SK-N-SH (cell line): ENCODE measurements at regions not wholly inside any gene's neighbourhood (a gene's known extent, or its start where the extent isn't known, plus 50 kb on each side); places are given as distances from the start of the nearest gene placed in this dataset.

Experiments used
- CTCF ChIA-PET: fragments of 300-600, 350-600 bp; formaldehyde crosslinking; extraction: SDS; loops from one replicate; lab custom pipeline; 2021; lab: Yijun Ruan, JAX
- POLR2A ChIA-PET: fragments of 350-600 bp; sonication (Branson Sonifier 250); formaldehyde crosslinking; extraction: SDS; loops from one replicate; lab custom pipeline; 2020; ENCODE audit warnings: antibody characterized with exemption, inconsistent platforms; lab: Yijun Ruan, JAX
- DNase-seq: peaks from one replicate; pipeline ENCODE4 v3.0.0; 2012
- H2AFZ ChIP-seq: fragments of 200-600 bp; sonication (generic); 2 replicates; pipeline ENCODE4 v1.8.1; 2016; ENCODE audit warnings: antibody characterized with exemption, mild to moderate bottlenecking, low read depth
- H3F3A ChIP-seq: fragments of 200-600 bp; sonication (generic); replicated peaks from 2 replicates; pipeline ENCODE3; 2016; ENCODE audit warnings: antibody characterized with exemption, mild to moderate bottlenecking; ENCODE audit not compliant: insufficient read depth
- H3K27ac ChIP-seq, 2 experiments: fragments of 200-500 bp in 1 of 2; fragments of 200-600 bp in 1 of 2; sonication (Bioruptor generic) in 1 of 2; sonication (generic), shearing (Covaris generic) in 1 of 2; 2 replicates each; pipeline versions ENCODE4 v1.5.1 to v1.6.1; 2014 to 2016; ENCODE audit warnings: low read depth in 2 of 2, inconsistent platforms in 1 of 2, low read length in 1 of 2, mild to moderate bottlenecking in 1 of 2, mixed read lengths in 1 of 2
- H3K27me3 ChIP-seq: fragments of 200-600 bp; sonication (generic), shearing (Covaris generic); 2 replicates; pipeline ENCODE4 v1.6.1; 2016; ENCODE audit warnings: mixed run types; ENCODE audit not compliant: insufficient read depth
- H3K36me3 ChIP-seq, 2 experiments: fragments of 200-500 bp in 1 of 2; fragments of 200-600 bp in 1 of 2; sonication (Bioruptor generic) in 1 of 2; sonication (generic) in 1 of 2; replicated peaks in 1 of 2; 2 replicates each; pipeline versions ENCODE3 to v1.5.1; 2014 to 2016; ENCODE audit warnings: low read length in 1 of 2, mild to moderate bottlenecking in 1 of 2; ENCODE audit not compliant: insufficient read depth in 2 of 2, control insufficient read depth in 1 of 2
- H3K4me1 ChIP-seq, 2 experiments: fragments of 200-500 bp in 1 of 2; fragments of 200-600 bp in 1 of 2; sonication (Bioruptor generic) in 1 of 2; sonication (generic), shearing (Covaris generic) in 1 of 2; 2 replicates each; pipeline versions ENCODE4 v1.5.1 to v1.6.1; 2014 to 2016; ENCODE audit warnings: low read depth in 1 of 2, low read length in 1 of 2, mixed run types in 1 of 2; ENCODE audit not compliant: insufficient read depth in 2 of 2, control insufficient read depth in 1 of 2
- H3K4me2 ChIP-seq: fragments of 200-600 bp; sonication (generic), shearing (Covaris generic); 2 replicates; pipeline ENCODE4 v1.6.1; 2017; ENCODE audit warnings: mixed run types
- H3K4me3 ChIP-seq, 2 experiments: fragments of 200-500 bp in 1 of 2; fragments of 200-600 bp in 1 of 2; sonication (Bioruptor generic) in 1 of 2; sonication (generic), shearing (Covaris generic) in 1 of 2; 2 replicates each; pipeline versions ENCODE4 v1.5.1 to v1.8.1; 2014 to 2016; ENCODE audit warnings: low read depth in 2 of 2, inconsistent platforms in 1 of 2, low read length in 1 of 2, mild to moderate bottlenecking in 1 of 2, mixed read lengths in 1 of 2, moderate library complexity in 1 of 2
- H3K79me2 ChIP-seq: fragments of 200-600 bp; sonication (generic); 2 replicates; pipeline ENCODE4 v1.8.1; 2017; ENCODE audit warnings: mild to moderate bottlenecking; ENCODE audit not compliant: insufficient read depth
- H3K9ac ChIP-seq: fragments of 200-600 bp; sonication (generic); 2 replicates; pipeline ENCODE4 v1.6.1; 2017; ENCODE audit warnings: mixed run types
- H3K9me2 ChIP-seq: fragments of 200-600 bp; sonication (generic); 2 replicates; pipeline ENCODE4 v1.6.1; 2017; ENCODE audit warnings: mixed run types
- H3K9me3 ChIP-seq: fragments of 200-600 bp; sonication (generic); 2 replicates; pipeline ENCODE4 v1.6.1; 2017; ENCODE audit warnings: mixed run types, mild to moderate bottlenecking, moderate library complexity
- H4K20me1 ChIP-seq: fragments of 200-600 bp; sonication (generic); 2 replicates; pipeline ENCODE4 v1.6.1; 2017; ENCODE audit warnings: mild to moderate bottlenecking, mixed run types; ENCODE audit not compliant: insufficient read depth
- CHD2 ChIP-seq: fragments of 150-350 bp; IDR thresholded peaks from 2 replicates; pipeline ENCODE4 v1.6.1; 2018; ENCODE audit warnings: low read length; ENCODE audit not compliant: partially characterized antibody
- EP300 ChIP-seq, 2 experiments: IDR thresholded peaks; 2 replicates each; pipeline versions ENCODE4 v1.4.0 to v1.6.1; 2012; ENCODE audit warnings: borderline replicate concordance in 1 of 2, low read depth in 1 of 2, low read length in 1 of 2
- EZH2phosphoT487 ChIP-seq: fragments of 200-600 bp; sonication (generic); IDR thresholded peaks from 2 replicates; pipeline ENCODE4 v1.6.1; 2017; ENCODE audit warnings: low read depth, mixed run types, mild to moderate bottlenecking, antibody characterized with exemption, moderate library complexity, borderline replicate concordance
- GATA2 ChIP-seq: sonication (generic); formaldehyde crosslinking; IDR thresholded peaks from 2 replicates; pipeline ENCODE4 v1.5.0; 2020; ENCODE audit warnings: mild to moderate bottlenecking, missing genetic modification reagents
- JUND ChIP-seq: IDR thresholded peaks from 2 replicates; pipeline ENCODE4 v1.4.0; 2012
- NFIC ChIP-seq: IDR thresholded peaks from 2 replicates; pipeline ENCODE4 v1.4.0; 2012; ENCODE audit warnings: borderline replicate concordance
- POLR2AphosphoS5 ChIP-seq: IDR thresholded peaks from 2 replicates; pipeline ENCODE4 v1.6.1; 2012; ENCODE audit warnings: low read depth, low read length
- RAD21 ChIP-seq: IDR thresholded peaks from 2 replicates; pipeline ENCODE4 v1.6.1; 2012; ENCODE audit warnings: mild to moderate bottlenecking, low read length
- RFX5 ChIP-seq: IDR thresholded peaks from 2 replicates; pipeline ENCODE4 v1.6.1; 2012; ENCODE audit warnings: mild to moderate bottlenecking, improper control_type of control experiment, low read length
- SIN3A ChIP-seq: IDR thresholded peaks from 2 replicates; pipeline ENCODE4 v1.6.1; 2012; ENCODE audit warnings: low read depth, mild to moderate bottlenecking, low read length, moderate library complexity, borderline replicate concordance
- TAF1 ChIP-seq: IDR thresholded peaks from 2 replicates; pipeline ENCODE4 v1.6.1; 2012; ENCODE audit warnings: low read depth, mild to moderate bottlenecking, low read length, moderate library complexity, borderline replicate concordance
- TEAD4 ChIP-seq: IDR thresholded peaks from 2 replicates; pipeline ENCODE4 v1.4.0; 2012; ENCODE audit warnings: mild to moderate bottlenecking, borderline replicate concordance; ENCODE audit not compliant: insufficient read depth
- WGBS: methylation state at CpG from one replicate; pipeline ENCODE4 v1.1.6; 2017; ENCODE audit warnings: low lambda C conversion rate; 5-methylcytosine and 5-hydroxymethylcytosine counted together
- TF ChIP-seq, protein P1 (sequence below): IDR thresholded peaks from 2 replicates; pipeline ENCODE4 v1.4.0; 2012; ENCODE audit warnings: low read depth, borderline replicate concordance
- TF ChIP-seq, protein P2 (sequence below): fragments of 150-350 bp; IDR thresholded peaks from 2 replicates; pipeline ENCODE4 v1.6.1; 2017; ENCODE audit warnings: antibody characterized with exemption, low read length, low read depth, borderline replicate concordance
- TF ChIP-seq, protein P3 (sequence below): IDR thresholded peaks from 2 replicates; pipeline ENCODE4 v1.4.0; 2012; ENCODE audit warnings: low read depth, borderline replicate concordance

DNA sequence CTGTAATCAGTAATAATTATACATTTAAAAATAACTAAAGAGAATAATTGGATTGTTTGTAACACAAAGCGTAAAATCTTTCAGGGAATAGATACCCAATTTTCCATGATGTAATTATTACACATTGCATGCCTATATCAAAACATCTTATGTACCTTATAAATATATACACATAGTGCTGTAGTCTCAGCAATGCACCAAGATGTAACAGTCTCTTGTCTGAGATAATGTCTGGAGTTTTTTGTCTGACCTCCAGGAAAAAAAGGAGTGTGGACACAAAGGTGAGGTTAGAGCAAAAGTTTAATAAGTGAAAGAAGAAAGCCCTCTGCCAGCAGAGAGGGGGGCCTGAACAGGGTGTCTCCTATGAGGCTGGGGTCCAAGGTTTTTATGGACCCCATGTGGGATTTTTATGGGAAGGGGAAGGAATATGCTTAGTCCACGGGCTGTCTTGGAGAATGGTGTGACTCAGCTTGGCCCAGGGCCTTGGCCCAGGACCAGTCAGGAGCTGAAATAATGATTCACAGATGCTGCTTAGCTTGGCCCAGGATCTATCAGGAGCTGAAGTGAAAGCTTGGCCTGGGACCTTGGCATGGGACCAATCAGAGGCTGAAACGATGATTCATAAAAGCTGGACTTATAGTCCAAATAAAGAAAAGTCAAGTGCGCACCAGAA is 545.0 kb downstream of the ZPLD1 start (continued):
- TF ChIP-seq, protein P1, sequence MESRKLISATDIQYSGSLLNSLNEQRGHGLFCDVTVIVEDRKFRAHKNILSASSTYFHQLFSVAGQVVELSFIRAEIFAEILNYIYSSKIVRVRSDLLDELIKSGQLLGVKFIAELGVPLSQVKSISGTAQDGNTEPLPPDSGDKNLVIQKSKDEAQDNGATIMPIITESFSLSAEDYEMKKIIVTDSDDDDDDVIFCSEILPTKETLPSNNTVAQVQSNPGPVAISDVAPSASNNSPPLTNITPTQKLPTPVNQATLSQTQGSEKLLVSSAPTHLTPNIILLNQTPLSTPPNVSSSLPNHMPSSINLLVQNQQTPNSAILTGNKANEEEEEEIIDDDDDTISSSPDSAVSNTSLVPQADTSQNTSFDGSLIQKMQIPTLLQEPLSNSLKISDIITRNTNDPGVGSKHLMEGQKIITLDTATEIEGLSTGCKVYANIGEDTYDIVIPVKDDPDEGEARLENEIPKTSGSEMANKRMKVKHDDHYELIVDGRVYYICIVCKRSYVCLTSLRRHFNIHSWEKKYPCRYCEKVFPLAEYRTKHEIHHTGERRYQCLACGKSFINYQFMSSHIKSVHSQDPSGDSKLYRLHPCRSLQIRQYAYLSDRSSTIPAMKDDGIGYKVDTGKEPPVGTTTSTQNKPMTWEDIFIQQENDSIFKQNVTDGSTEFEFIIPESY: peak; percentile 76; the same call in 1 of the 2 replicates
- TF ChIP-seq CHD2 (no peak), RAD21 (peak; percentile 32), RFX5 (no peak), SIN3A (peak; percentile 39; the same call in 1 of the 2 replicates)

DNA sequence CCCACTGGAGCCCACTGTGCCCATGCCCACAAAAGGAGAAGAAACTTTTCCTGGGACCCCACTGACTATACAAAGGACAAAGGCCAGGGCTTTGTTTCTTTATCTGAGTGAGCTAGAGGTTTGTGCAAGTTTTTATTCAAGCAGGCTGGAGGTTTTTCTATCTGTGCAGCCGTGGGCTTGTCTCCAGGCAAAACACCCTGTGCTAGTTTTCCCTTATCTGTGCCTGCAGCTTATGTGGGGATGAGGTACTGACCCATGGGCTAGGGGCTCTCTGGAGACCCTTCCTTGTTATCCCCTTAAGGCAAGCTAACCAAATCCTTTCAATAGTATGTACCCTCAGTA is 545.5 kb downstream of the ZPLD1 start:
- peak overlapping the region in 1 of 2 experiments; percentile 90; a peak in 2 of 4 replicates for H3K27ac ChIP-seq
- WGBS: 0% methylated on average over 1 of the region's 1 CpG
- no peaks in the 10 kb centered on the region for H3K36me3 ChIP-seq
- no peak for DNase-seq
- H3K4me3 ChIP-seq: no peak overlapping the region; a peak in 1 of 4 replicates
- H3K79me2 ChIP-seq: no peaks in the 10 kb centered on the region
- no peaks in the 10 kb centered on the region for H3K9me2 ChIP-seq
- CTCF ChIA-PET: interaction anchor here (1.8 kb wide), 1 partner anchor 307 kb away, joined by 4 read pairs; no protein-coding TSS in a partner anchor
- H3K9me3 ChIP-seq: no peaks in the 10 kb centered on the region
- POLR2A ChIA-PET: no interaction called here
- H3K4me2 ChIP-seq: peak overlapping the region; percentile 52
- 0 out of 4 replicates have a peak, but pooled peaks of 1 of the 2 experiments have one; percentile 4 for TF ChIP-seq EP300 (IDR thresholded peaks at IDR 0.05; ENCODE audit: borderline replicate concordance in 1 of 2, low read depth in 1 of 2, low read length in 1 of 2)
- TF ChIP-seq TAF1: no peak
- TF ChIP-seq, all 33 proteins: peak for 1
- Histone ChIP-seq H2AFZ (no peak overlapping the region), H3K4me1 (peaks cover 12 to 23% of the 10 kb centered on the region in 2 experiments; a peak in 3 of 4 replicates), H3F3A (peaks cover 16% of the 10 kb centered on the region), H3K27me3 (0 out of 2 replicates have a peak, but pooled peaks cover 5% of the 10 kb centered on the region), H4K20me1 (peaks cover 9% of the 10 kb centered on the region; the same call in 1 of the 2 replicates), H3K9ac (no peak overlapping the region)

DNA sequence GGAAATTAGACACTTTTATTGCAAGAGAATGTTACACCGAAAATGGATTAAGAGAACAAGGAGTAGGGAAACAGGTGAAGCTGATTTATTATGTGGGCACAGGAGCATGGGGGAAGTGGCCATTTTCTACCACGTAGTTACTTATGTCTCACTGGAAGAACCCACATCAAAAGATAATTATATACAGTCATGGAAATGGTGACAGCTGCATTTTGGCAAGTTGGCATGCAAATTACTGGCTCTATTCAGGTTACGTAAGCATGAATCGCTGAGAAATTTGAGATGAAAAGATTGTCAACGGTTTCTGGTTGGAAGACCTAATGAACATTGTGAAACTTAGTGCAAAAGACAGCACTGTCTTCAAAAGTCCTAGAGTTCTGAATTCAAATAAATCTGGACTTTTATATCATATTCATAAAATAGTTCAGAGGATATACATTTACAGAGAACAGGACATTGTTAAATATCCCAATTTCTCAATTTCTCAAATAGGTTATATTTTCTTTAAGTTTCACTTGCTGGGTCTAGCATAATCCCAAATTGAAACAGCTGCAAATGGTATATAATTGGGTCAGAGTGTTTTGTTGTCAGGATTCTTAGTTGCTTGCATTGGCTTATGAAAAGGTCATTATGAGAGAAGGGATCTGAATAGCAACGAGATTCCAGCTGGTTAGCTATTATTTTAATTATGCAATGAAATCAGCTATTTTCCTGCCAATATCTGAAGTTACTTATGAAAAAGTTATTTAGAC is 567.8 kb downstream of the ZPLD1 start:
- Histone ChIP-seq H3K4me1 (no peaks in the 10 kb centered on the region), H3K9me3 (no peaks in the 10 kb centered on the region), H2AFZ (no peak overlapping the region), H3K4me2 (no peak overlapping the region), H3K4me3 (no peak overlapping the region), H3K27ac (no peak overlapping the region), H3K79me2 (no peaks in the 10 kb centered on the region), H3F3A (no peaks in the 10 kb centered on the region), H3K9me2 (no peaks in the 10 kb centered on the region), H3K36me3 (no peaks in the 10 kb centered on the region), H3K27me3 (no peaks in the 10 kb centered on the region), H4K20me1 (no peaks in the 10 kb centered on the region), H3K9ac (no peak overlapping the region)
- DNase-seq: no peak
- 72% methylated on average over 6 of the region's 6 CpGs for WGBS
- ChIA-PET CTCF (interaction anchor here (0.6 kb wide), 1 partner anchor 385 kb away, joined by 3 read pairs; no protein-coding TSS in a partner anchor), POLR2A (no interaction called here)
- TF ChIP-seq SIN3A: no peak
- no peak for TF ChIP-seq TAF1
- TF ChIP-seq POLR2AphosphoS5: no peak
- no peak for TF ChIP-seq JUND
- no peak for TF ChIP-seq TEAD4
- no peak for TF ChIP-seq EZH2phosphoT487
- TF ChIP-seq RFX5: no peak
- TF ChIP-seq, protein P2, sequence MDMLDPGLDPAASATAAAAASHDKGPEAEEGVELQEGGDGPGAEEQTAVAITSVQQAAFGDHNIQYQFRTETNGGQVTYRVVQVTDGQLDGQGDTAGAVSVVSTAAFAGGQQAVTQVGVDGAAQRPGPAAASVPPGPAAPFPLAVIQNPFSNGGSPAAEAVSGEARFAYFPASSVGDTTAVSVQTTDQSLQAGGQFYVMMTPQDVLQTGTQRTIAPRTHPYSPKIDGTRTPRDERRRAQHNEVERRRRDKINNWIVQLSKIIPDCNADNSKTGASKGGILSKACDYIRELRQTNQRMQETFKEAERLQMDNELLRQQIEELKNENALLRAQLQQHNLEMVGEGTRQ: no peak
- no peak for TF ChIP-seq GATA2
- TF ChIP-seq, protein P3, sequence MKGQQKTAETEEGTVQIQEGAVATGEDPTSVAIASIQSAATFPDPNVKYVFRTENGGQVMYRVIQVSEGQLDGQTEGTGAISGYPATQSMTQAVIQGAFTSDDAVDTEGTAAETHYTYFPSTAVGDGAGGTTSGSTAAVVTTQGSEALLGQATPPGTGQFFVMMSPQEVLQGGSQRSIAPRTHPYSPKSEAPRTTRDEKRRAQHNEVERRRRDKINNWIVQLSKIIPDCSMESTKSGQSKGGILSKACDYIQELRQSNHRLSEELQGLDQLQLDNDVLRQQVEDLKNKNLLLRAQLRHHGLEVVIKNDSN: no peak
- no peak for TF ChIP-seq EP300 (IDR thresholded peaks at IDR 0.05; ENCODE audit: borderline replicate concordance in 1 of 2, low read depth in 1 of 2, low read length in 1 of 2)
- no peak for TF ChIP-seq NFIC
